Pancreas (tissue), 10 donors: ENCODE measurements at regions not wholly inside any gene's neighbourhood (a gene's known extent, or its start where the extent isn't known, plus 50 kb on each side); places are given as distances from the start of the nearest gene placed in this dataset.

Experiments used
- ATAC-seq, 4 donors: fragments of 200-7000 bp; cut with Tn5 transposase; one replicate each; pipeline versions ENCODE4 v1.8.0 to v1.9.1; 2020; ENCODE audit warnings: mild to moderate bottlenecking in 4 of 4, moderate library complexity in 4 of 4
- DNase-seq, 6 donors: peaks; one replicate each; pipeline ENCODE4 v3.0.0-alpha.2; 2020
- FAIRE-seq: peaks from 2 replicates; lab custom pipeline; 2012; peaks lifted over from hg19 to GRCh38; lab: Jason Lieb, UNC
- H3K27ac ChIP-seq, 4 donors: fragments of 200-600 bp; sonication (generic); 1 replicate in 3 of 4; 2 replicates in 1 of 4; pipeline versions ENCODE4 v1.5.0 to v1.8.0; 2020
- H3K27me3 ChIP-seq, 4 donors: fragments of 200-600 bp; one replicate each; pipeline ENCODE4 v1.8.0; 2021
- H3K36me3 ChIP-seq, 3 donors: fragments of 200-600 bp; sonication (generic) in 1 of 3; one replicate each; pipeline versions ENCODE4 v1.5.0 to v1.8.0; 2020 to 2021
- H3K4me1 ChIP-seq, 3 donors: fragments of 200-600 bp; one replicate each; pipeline ENCODE4 v1.8.0; 2021
- H3K4me3 ChIP-seq, 4 donors: fragments of 200-600 bp; sonication (generic) in 2 of 4; one replicate each; pipeline versions ENCODE4 v1.5.0 to v1.8.0; 2020 to 2021
- H3K9me3 ChIP-seq, 4 donors: fragments of 200-600 bp; one replicate each; pipeline ENCODE4 v1.8.0; 2021
- WGBS, 2 donors: extraction: QIAGEN DNeasy Blood & Tissue Kit; methylation state at CpG; one replicate each; pipeline ENCODE4 v1.1.7; 2013; 5-methylcytosine and 5-hydroxymethylcytosine counted together
- intact Hi-C, 3 donors: fragments of 100-400 bp; cut with DNase I; formaldehyde crosslinking; loops; one replicate each; pipeline versions ENCODE4 v1.11.1 to v1.14.2; 2022
- TF ChIP-seq, protein P1 (sequence below), 4 donors: fragments of 200-600 bp; sonication (generic) in 3 of 4; IDR thresholded peaks; one replicate each; pipeline versions ENCODE4 v1.5.0 to v1.8.0; 2021; ENCODE audit warnings: antibody characterized with exemption in 4 of 4
- donor health status: healthy with polysubstance abuse.
- donor health status: DM: no; HTN: no; CAD: no; lungs with moderate emphysema.
- donor health status: DM: no; HTN: no; CAD: no.
- donor health status: control.
- donor health status: control.
- donor health status: Bipolar disorder and iron deficiency.
- donor health status: DM: yes; HTN: yes; CAD: no.
- donor health status: DM: no; HTN: no; CAD: no.
- donor health status: DM: no; HTN: no; CAD: no.
- donor health status: DM: yes; HTN: yes; CAD: no.

GRCh38 chr3:115246461-115247020 is 99.5 kb upstream of the ZBTB20 start:
- 69 to 84% methylated on average over 3 of the region's 3 CpGs for WGBS, 2 donors
- Histone ChIP-seq H3K27me3 (no peaks in the 10 kb centered on the region), H3K4me3 (no peak overlapping the region), H3K27ac (no peak overlapping the region), H3K4me1 (no peaks in the 10 kb centered on the region), H3K36me3 (no peaks in the 10 kb centered on the region), H3K9me3 (no peaks in the 10 kb centered on the region)
- ATAC-seq (no peak), DNase-seq (no peak), FAIRE-seq (no peak)
- TF ChIP-seq, protein P1, sequence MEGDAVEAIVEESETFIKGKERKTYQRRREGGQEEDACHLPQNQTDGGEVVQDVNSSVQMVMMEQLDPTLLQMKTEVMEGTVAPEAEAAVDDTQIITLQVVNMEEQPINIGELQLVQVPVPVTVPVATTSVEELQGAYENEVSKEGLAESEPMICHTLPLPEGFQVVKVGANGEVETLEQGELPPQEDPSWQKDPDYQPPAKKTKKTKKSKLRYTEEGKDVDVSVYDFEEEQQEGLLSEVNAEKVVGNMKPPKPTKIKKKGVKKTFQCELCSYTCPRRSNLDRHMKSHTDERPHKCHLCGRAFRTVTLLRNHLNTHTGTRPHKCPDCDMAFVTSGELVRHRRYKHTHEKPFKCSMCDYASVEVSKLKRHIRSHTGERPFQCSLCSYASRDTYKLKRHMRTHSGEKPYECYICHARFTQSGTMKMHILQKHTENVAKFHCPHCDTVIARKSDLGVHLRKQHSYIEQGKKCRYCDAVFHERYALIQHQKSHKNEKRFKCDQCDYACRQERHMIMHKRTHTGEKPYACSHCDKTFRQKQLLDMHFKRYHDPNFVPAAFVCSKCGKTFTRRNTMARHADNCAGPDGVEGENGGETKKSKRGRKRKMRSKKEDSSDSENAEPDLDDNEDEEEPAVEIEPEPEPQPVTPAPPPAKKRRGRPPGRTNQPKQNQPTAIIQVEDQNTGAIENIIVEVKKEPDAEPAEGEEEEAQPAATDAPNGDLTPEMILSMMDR (IDR thresholded peaks at IDR 0.05) = no peak
- intact Hi-C loops = no loop called here

GRCh38 chr3:115248274-115248673 is 101.2 kb upstream of the ZBTB20 start:
- H3K4me1 ChIP-seq = no peaks in the 10 kb centered on the region
- no peaks in the 10 kb centered on the region for H3K27me3 ChIP-seq
- ATAC-seq = no peak
- DNase-seq = no peak
- TF ChIP-seq, protein P1 (IDR thresholded peaks at IDR 0.05) = no peak
- no peaks in the 10 kb centered on the region for H3K9me3 ChIP-seq
- intact Hi-C loops = no loop called here
- H3K4me3 ChIP-seq = no peak overlapping the region
- H3K36me3 ChIP-seq = no peaks in the 10 kb centered on the region
- 82 to 83% methylated on average over 2 of the region's 2 CpGs for WGBS, 2 donors
- FAIRE-seq = no peak
- H3K27ac ChIP-seq = no peak overlapping the region

- no peak for ATAC-seq
- no peak for FAIRE-seq
- H3K4me1 ChIP-seq = no peaks in the 10 kb centered on the region
Observed at GRCh38 chr3:115251509-115251908, 104.4 kb upstream of the ZBTB20 start.

GRCh38 chr3:115252679-115253078 is 105.6 kb upstream of the ZBTB20 start:
- H3K36me3 ChIP-seq = no peaks in the 10 kb centered on the region
- no peak overlapping the region for H3K27ac ChIP-seq
- no peak for FAIRE-seq
- no peak overlapping the region for H3K4me3 ChIP-seq
- TF ChIP-seq, protein P1 (IDR thresholded peaks at IDR 0.05) = no peak
- intact Hi-C loops = no loop called here
- no peak for ATAC-seq
- H3K9me3 ChIP-seq = no peaks in the 10 kb centered on the region
- no peak for DNase-seq
- no peaks in the 10 kb centered on the region for H3K4me1 ChIP-seq
- H3K27me3 ChIP-seq = no peaks in the 10 kb centered on the region

More at GRCh38 chr3:115251509-115251908, 104.4 kb upstream of the ZBTB20 start:
- Histone ChIP-seq H3K27me3 (no peaks in the 10 kb centered on the region), H3K27ac (no peak overlapping the region), H3K36me3 (no peaks in the 10 kb centered on the region), H3K9me3 (no peaks in the 10 kb centered on the region), H3K4me3 (no peak overlapping the region)
- no peak for DNase-seq
- TF ChIP-seq, protein P1 (IDR thresholded peaks at IDR 0.05) = no peak
- intact Hi-C loops = no loop called here

DNA sequence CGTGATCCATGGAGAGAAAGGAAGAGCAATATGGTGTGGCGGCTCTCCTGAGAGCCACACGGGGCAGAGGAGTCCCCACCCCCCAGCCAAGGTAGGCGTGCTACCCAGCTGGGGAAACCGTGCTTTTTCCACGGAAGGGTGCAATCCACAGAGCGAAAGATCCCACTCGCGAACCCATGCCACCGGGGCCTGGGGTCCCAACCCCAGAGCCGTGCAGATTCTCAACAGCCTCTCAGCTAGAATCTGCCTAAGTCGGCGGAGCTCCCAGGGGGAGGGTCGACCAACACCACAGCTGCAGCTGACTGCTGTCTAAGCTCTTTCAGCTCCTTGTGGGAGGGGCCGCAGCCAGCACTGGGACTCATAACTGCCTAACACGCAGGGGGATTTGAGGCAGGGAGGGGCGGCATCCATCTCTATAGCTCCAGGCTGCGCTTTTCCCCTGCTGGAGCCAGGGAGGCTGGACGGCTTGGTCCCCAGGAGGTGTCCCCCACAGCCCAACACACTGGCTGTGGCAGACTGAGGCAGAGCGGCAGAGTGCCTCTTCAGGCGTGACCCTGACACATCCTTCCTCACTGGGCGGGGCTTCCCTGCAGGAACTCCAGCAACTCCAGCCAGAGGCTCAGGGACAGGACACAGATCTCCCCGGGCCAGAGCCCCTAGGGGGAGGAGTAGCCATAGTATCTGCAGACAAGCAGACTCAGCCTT is 107.6 kb upstream of the ZBTB20 start:
- Histone ChIP-seq H3K27ac (no peak overlapping the region), H3K27me3 (no peaks in the 10 kb centered on the region), H3K4me3 (no peak overlapping the region), H3K9me3 (no peaks in the 10 kb centered on the region), H3K4me1 (no peaks in the 10 kb centered on the region), H3K36me3 (no peaks in the 10 kb centered on the region)
- DNase-seq (peak in 1 of 6 donors; percentile 42), FAIRE-seq (no peak), ATAC-seq (no peak)
- TF ChIP-seq, protein P1 (IDR thresholded peaks at IDR 0.05) = no peak
- 78 to 87% methylated on average over 23 of the region's 23 CpGs for WGBS, 2 donors
- intact Hi-C loops = no loop called here
